HTR-8/SVneo (cell line): ENCODE measurements at regions not wholly inside any gene's neighbourhood (a gene's known extent, or its start where the extent isn't known, plus 50 kb on each side); places are given as distances from the start of the nearest gene placed in this dataset.

Experiments
- DNase-seq: peaks from one replicate; pipeline ENCODE4 v3.0.0; 2011; ENCODE audit warnings: low spot score, mixed read lengths; ENCODE audit not compliant: insufficient read length
- FAIRE-seq: peaks from 2 replicates; lab custom pipeline; 2011; peaks lifted over from hg19 to GRCh38; lab: Jason Lieb, UNC

DNA sequence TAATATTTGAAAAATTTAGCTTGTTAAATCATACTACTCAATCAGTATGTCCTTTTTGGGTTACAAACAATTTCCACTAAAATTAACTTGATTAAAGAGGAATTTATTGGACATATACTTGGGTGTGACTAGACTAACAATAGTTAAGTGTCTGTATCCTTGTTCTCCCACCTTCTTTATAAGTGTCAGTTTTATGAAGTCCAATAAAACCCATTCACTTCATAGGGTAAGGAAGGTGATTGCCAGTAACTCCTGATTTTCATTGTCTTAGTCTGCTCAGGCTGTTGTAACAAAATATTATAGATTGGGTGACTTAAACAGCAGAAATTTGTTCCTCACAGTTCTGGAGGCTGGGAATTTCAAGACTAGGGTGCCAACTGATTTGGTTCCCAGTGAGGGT is 800.0 kb downstream of the PDHA2 start:
- DNase-seq = no peak
- no peak for FAIRE-seq

- DNase-seq (no peak), FAIRE-seq (no peak)
These were observed 802.6 kb downstream of the PDHA2 start for GRCh38 chr4:96642490-96642889.

GRCh38 chr4:96646146-96646545 is 806.3 kb downstream of the PDHA2 start:
- no peak for DNase-seq
- FAIRE-seq = no peak

- DNase-seq = peak; percentile 9
- no peak for FAIRE-seq
These were observed 809.6 kb downstream of the PDHA2 start for GRCh38 chr4:96649536-96649935.

- DNase-seq = no peak
- FAIRE-seq = no peak
These were observed 812.3 kb downstream of the PDHA2 start for GRCh38 chr4:96652158-96652557.

DNA sequence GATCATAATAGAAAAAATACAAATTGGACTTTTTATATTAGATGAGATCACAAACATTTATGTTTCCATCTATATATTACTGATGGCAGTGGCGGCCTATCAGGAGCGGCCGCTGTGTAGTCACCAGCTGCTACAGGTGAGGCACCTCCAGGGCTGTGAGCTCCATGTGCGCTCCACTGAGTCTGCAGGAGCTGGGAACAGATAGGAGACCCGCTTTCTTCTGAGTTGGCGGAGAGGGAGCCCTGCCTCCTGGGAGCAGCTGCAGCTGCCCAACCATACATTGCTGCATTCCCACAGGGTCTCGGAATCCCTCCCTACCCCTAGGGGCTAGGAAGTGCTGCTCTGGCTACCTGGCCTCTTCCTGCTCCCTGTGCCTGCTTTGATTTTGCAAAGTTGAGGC is 812.9 kb downstream of the PDHA2 start:
- FAIRE-seq = no peak
- no peak for DNase-seq

- FAIRE-seq = no peak
These were observed 814.2 kb downstream of the PDHA2 start for GRCh38 chr4:96654045-96654444.

GRCh38 chr4:96670381-96670780 is 830.5 kb downstream of the PDHA2 start:
- DNase-seq (no peak), FAIRE-seq (no peak)

More at GRCh38 chr4:96654045-96654444, 814.2 kb downstream of the PDHA2 start:
- DNase-seq = no peak

DNA sequence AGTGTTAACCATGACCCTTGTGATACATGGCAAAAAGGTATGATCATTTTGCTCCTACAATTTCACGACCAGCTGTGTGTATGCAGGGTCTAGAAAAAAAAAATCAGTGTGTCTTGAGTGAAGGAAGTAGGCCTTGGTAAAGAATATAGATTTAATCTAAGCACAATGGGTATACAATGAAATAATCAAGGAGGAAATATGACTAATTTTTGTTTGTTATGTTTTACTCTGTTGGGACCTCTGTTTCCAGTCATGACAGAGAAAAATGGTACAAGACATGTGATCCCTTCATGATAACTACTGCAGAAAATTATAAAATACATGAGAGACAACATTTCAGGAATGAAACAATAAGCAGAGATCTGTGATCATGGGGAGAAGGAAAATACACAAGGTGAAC is 835.5 kb downstream of the PDHA2 start:
- no peak for DNase-seq
- no peak for FAIRE-seq

- FAIRE-seq (no peak), DNase-seq (no peak)
These were observed 836.0 kb downstream of the PDHA2 start for GRCh38 chr4:96675896-96676295.

GRCh38 chr4:96676754-96677435 is 837.0 kb downstream of the PDHA2 start:
- DNase-seq (no peak), FAIRE-seq (no peak)

GRCh38 chr4:96677499-96677898 is 837.6 kb downstream of the PDHA2 start:
- FAIRE-seq = no peak
- no peak for DNase-seq

- FAIRE-seq (no peak), DNase-seq (no peak)
These were observed 841.3 kb downstream of the PDHA2 start for GRCh38 chr4:96681218-96681617.

- no peak for DNase-seq
- FAIRE-seq = no peak
These were observed 845.8 kb downstream of the PDHA2 start for GRCh38 chr4:96685691-96686090.

DNA sequence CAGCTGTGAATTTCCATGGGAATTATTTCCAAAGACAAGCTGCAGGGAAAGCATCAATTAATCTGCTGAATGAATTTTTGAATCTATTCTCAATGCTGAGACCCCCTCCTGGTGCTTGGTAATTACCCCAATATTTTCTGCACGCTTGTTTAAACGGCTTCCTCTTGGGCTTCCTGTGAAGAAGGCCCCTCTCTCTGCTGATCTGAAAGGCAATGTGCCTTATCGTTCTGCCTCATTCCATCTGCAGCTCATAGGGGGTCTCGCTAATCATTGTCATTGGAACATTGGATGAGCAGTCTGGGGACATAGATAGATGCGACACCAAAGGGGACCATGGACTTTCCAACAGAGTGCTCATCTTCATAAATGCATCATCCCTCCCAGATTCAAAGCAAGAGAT is 851.6 kb downstream of the PDHA2 start:
- no peak for DNase-seq
- no peak for FAIRE-seq

DNA sequence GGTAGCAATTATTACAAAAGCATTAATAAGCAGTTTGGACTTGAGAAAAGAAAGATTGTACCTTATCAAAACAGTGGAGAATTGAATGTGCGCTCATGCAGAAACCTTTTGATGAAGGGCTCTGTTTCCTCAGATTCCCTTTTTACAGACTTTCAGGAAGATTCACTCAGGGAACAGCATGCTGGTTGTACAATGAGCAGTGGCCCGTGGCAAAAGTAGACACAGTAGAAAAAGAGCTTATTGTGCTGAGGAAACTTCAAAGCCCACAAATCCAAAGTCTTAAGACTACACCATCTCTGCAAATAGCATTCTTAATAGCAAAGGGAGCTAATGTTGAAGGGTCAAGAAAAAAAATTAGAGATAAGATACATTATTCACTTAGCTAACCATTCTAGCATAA is 858.9 kb downstream of the PDHA2 start:
- DNase-seq (no peak), FAIRE-seq (no peak)

DNA sequence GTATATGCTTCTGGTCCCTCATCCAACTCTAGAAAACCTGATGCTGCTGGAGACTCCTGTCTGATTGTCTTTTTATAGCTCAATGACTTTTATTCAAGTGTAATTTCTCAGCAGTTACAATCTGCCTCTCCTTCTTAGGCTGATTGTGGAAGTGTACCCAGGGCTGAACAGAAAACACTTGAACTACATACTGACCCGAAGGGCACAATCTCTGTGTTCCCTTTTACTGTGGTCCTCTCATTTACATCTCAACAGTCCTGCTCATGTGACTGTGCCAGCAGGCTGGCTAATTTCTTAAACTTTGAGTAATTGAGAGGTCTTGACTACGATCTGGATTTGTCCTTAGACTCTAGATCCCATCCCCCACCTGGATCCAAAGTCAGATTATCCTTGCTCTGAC is 863.4 kb downstream of the PDHA2 start:
- DNase-seq (no peak), FAIRE-seq (no peak)

GRCh38 chr4:96708766-96709165 is 868.9 kb downstream of the PDHA2 start:
- no peak for DNase-seq
- FAIRE-seq = no peak

DNA sequence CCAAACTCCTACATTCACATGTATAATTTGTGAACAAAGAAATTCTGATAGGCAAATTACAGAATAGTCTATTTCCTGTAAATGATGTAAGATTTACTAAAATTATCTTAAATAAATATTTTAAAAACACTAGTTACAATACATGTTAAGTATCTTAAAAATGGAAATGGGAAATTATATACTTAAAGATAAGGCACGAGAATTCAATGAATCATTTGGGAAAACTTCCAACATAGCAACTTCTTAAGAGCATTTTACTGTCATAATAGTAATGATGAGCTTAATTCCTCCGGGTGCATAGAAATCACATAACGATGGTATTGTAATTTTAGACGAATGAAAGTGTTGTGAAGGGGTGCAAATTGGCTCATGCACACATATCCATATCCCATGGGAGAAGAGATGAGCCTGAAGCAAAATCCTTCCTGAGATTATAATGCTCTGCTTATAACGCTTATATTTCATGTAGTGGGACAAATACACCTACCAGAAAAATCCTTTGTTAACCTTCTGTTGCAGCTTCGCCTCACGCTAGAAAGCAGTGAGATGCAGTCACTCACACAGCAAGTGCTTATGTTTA is 873.5 kb downstream of the PDHA2 start:
- DNase-seq (no peak), FAIRE-seq (no peak)

DNA sequence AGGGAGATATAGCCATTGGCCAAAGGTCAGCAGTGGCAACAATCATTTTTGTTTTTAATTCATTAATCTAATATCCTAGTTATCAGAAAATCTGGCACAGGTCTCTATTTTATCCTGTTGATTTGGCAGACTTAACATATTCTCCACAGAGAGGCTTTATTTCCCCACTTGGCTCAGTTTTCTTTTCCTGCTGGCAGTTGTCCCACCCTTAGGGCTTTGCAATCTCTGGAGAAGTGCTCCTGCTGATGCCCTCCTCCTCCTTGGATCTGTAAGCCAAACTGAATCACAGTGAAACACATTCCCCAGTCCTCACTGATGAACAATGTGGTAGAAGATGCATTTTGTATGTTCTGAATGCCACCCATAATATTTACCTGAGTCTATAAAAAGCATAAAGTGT is 889.7 kb downstream of the PDHA2 start:
- FAIRE-seq (no peak), DNase-seq (no peak)

- FAIRE-seq (no peak), DNase-seq (no peak)
These were observed 890.5 kb downstream of the PDHA2 start for GRCh38 chr4:96730432-96730831.

- FAIRE-seq = no peak
- peak; percentile 26 for DNase-seq
These were observed 896.5 kb downstream of the PDHA2 start for GRCh38 chr4:96736352-96736889.
